ENCODE measurements at regions not wholly inside any gene's neighbourhood (a gene's known extent, or its start where the extent isn't known, plus 50 kb on each side); places are given as distances from the start of the nearest gene placed in this dataset.

- TF ChIP-seq EZH2phosphoT487 (IDR thresholded peaks at IDR 0.05; ENCODE audit: borderline replicate concordance, low read depth, low read length): no peak
- no peak for TF ChIP-seq CTCF (conservative IDR thresholded peaks at IDR 0.05; ENCODE audit: low read length)
Observed at GRCh38 chr1:95332754-95333153, 98.7 kb downstream of the RWDD3 start.

Data from OCI-LY7 (cell line).